ENCODE measurements at regions not wholly inside any gene's neighbourhood (a gene's known extent, or its start where the extent isn't known, plus 50 kb on each side); places are given as distances from the start of the nearest gene placed in this dataset.

- TF ChIP-seq TCF7L2 (IDR thresholded peaks at IDR 0.05; ENCODE audit: borderline replicate concordance, extremely low read depth, insufficient read depth, insufficient read length) (no peak), ZNF274 (IDR thresholded peaks at IDR 0.05; ENCODE audit: low read depth, low read length) (no peak), SIN3A (IDR thresholded peaks at IDR 0.05; ENCODE audit: low read depth) (no peak), CTCF (IDR thresholded peaks at IDR 0.05 in 2 of 3, conservative IDR thresholded peaks at IDR 0.05 in 1 of 3; ENCODE audit: borderline replicate concordance in 1 of 3, insufficient read depth in 1 of 3, low read depth in 2 of 3, low read length in 2 of 3) (no peak), REST (IDR thresholded peaks at IDR 0.05; ENCODE audit: low read depth) (no peak), POLR2AphosphoS5 (IDR thresholded peaks at IDR 0.05; ENCODE audit: low read depth, low read length) (no peak), EZH2 (IDR thresholded peaks at IDR 0.05) (no peak)
Observed at GRCh38 chr13:73603646-73604045, 530.6 kb downstream of the KLF12 start.

Measured in HCT116 (cell line).